ENCODE measurements at regions not wholly inside any gene's neighbourhood (a gene's known extent, or its start where the extent isn't known, plus 50 kb on each side); places are given as distances from the start of the nearest gene placed in this dataset.
A peak's percentile ranks its signal among the peaks of the same experiment; 100 is the strongest.
"Not testable (repeated sequence)": the region's sequence is repeated elsewhere in the genome, so short reads cannot be mapped to it uniquely, and the experiment has no call there.

DNA sequence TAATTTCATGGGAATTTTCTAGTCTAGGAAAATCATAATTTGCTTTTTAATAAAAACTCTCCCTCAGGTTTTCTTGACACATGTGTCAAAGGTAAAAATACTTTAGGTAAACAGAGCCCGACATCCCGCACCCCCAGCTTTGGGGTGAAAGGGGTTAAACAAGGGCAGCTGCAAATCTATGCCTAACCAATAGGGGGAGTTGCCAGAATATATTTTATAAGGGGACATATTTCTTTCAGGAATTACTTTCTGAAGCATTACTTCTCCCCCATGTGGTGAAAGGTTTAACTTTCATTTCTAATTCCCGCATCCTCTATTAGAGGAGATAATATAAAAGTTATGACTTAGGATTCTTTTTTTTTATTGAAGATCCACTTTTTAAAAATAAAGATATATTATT, 53.9 kb upstream of the HEPH start:
- peak; percentile 86 for DNase-seq

DNA sequence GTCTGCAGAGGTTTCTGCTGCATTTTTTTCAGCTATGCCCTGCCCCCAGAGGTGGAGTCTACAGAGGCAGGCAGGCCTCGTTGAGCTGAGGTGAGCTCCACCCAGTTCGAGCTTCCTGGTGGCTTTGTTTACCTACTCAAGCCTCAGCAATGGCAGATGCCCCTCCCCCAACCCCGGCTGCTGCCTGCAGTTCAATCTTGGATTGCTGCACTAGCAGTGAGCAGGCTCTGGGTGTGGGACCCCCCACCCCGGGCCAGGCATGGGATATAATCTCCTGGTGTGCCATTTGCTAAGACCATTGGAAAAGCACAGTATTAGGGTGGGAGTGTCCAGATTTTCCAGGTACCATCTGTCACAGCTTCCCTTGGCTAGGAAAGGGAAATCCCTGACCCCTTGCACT, 56.2 kb upstream of the HEPH start:
- DNase-seq = not testable (repeated sequence)

GRCh38 chrX:66102398-66102797, 61.6 kb upstream of the HEPH start:
- not testable (repeated sequence) for DNase-seq

- DNase-seq = no peak
These were observed 58.3 kb upstream of the VSIG4 start for GRCh38 chrX:66098162-66098561.

DNA sequence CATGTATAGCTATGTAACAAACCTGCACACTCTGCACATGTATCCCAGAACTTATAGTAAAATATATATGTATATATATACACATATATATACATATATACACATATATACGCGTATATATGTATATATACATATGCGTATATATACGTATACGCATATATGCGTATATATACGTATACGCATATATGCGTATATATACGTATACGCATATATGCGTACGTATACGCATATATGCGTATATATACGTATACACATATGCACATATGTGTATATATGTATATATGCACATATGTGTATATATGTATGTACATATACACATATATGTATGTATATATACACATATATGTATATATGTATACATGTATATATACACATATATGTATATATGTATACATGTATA, 57.1 kb upstream of the VSIG4 start:
- not testable (repeated sequence) for DNase-seq

DNA sequence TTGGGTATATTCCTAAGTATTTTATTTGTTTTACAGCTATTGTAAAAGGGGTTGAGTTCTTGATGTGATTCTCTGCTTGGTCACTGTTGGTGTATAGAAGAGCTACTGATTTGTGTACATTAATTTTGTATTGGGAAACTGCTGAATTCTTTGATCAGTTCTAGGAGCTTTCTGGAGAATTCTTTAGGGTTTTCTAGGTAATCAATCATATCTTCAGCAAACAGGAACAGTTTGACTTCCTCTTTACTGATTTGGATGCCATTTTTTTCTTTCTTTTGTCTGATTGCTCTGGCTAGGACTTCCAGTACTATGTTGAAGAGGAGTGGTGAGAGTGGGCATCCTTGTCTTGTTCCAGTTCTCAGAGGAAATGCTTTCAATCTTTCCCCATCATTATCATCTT, 50.1 kb upstream of the VSIG4 start:
- peak; percentile 86 for DNase-seq
